ENCODE measurements at regions not wholly inside any gene's neighbourhood (a gene's known extent, or its start where the extent isn't known, plus 50 kb on each side); places are given as distances from the start of the nearest gene placed in this dataset.
"Not testable (repeated sequence)": the region's sequence is repeated elsewhere in the genome, so short reads cannot be mapped to it uniquely, and the experiment has no call there.

- not testable (repeated sequence) for TF ChIP-seq CTCF (IDR thresholded peaks at IDR 0.05 in 4 of 5, conservative IDR thresholded peaks at IDR 0.05 in 1 of 5); POLR2A (IDR thresholded peaks at IDR 0.05)
These were observed 58.7 kb downstream of the POU5F2 start for GRCh38 chr5:93682471-93683404.

All from gastrocnemius medialis (tissue), 4 donors.